IPS-NIHi7 (cell line): ENCODE measurements at regions not wholly inside any gene's neighbourhood (a gene's known extent, or its start where the extent isn't known, plus 50 kb on each side); places are given as distances from the start of the nearest gene placed in this dataset.
"Not testable (repeated sequence)": the region's sequence is repeated elsewhere in the genome, so short reads cannot be mapped to it uniquely, and the experiment has no call there.

Experiments used
- DNase-seq: peaks from one replicate; pipeline ENCODE4 v3.0.0; 2012; ENCODE audit warnings: mixed read lengths; ENCODE audit errors: extremely low spot score

DNA sequence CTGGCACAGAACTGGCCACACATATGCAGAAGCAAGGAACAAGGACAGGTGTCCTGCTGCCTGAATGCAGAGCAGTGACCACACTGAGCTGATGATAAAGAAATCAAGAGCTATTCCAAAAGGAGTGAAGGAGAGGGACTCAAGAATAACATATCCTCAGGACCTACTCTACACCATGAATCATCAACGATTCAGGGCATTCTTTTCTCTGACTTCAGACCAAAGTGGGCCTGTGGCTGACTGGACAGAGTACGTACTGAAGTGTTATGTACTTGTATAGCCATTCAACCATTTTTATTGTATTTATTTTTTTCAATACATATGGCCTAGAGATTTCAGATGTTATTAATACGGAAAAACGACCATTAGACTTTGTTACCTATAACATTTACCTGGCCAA is 177.5 kb upstream of the TMTC1 start:
- DNase-seq, result no peak

DNA sequence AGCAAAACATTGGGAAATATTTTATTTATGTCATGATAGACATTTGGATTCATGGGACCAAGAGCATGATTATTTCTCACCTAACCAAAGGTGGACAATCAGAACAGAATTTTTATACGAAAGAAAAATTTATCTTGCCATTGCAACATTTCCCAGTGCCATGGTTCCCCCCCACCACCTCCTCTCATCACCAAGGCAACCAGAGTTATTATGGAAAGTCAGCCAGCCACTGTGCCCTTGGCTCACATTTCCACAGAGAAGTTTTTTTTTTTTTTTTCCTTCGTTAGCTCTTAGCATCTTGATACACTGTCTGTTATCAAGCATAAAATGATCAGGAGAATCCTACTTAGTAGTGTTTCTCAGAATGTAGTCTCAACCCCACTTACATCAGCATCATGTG is 176.4 kb upstream of the TMTC1 start:
- DNase-seq, result no peak

DNA sequence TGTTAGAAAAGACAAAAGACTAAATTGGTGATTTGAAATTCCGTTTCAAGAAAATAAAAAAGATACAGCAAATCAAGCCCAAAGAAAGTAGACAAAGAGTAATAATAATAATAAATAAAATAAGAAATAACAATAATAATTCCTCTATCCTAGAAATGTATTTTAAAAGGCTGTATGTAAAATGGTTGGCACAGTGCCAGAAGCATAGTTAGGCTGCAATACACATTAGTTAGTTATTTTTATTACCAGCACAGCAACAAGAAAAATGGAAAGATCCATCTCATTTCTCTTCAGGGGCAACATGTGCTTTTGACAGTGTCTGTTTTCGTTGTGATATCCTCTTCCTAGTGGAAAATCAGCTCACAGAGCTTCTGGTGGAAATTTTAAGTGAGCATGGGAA is 174.1 kb upstream of the TMTC1 start:
- no peak for DNase-seq

DNA sequence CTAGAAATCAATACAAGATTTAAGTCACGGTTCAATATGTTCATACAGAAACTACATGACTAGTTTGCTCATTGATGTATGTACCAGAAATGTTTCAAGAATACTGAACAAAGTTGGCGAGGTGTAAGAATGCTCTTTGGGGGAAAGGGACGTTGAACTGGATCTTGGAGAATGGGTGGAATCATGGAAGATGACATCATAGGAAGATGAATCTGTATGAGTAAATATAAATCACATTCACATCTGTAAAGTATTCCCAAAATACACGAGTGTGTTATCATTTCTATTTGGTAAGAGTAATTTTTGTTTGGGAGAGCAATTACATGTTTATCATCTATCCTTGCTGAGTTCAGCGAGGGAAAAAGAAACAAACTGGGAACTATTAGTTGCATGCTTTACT is 162.2 kb upstream of the TMTC1 start:
- DNase-seq, result no peak

DNA sequence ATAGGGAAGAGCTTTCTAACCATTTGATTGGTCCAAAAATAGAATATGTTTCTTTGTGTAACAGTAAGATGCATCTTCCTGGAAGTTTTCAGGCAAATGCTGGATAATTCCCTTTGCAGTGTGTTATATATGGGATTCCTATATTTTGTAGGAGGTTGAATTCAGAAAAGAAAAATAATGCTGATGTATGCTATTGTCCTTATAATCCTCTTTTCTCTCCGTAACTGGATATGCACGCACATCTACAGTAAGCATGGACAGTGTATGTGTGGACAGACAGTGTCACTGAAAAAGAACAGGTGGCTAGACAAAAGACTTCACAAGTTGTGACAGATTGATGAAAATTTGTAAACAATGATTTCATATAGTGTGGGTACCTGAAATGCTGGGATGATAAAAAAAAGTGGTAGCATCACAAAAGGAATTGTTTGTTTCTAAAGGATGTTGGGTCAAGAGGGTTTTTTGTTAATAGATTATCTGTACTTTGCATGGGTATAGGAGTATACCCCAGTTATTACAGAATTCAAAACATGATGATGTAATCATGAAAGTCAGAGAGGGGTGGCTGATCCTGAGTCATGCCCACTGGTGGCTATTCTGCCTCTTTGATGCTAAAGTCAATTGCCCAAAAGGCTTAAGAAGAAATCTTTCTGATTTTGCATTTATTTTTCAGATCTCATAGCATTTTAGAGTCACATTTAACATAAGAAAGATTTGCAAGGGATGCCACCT is 160.7 kb upstream of the TMTC1 start:
- no peak for DNase-seq

DNA sequence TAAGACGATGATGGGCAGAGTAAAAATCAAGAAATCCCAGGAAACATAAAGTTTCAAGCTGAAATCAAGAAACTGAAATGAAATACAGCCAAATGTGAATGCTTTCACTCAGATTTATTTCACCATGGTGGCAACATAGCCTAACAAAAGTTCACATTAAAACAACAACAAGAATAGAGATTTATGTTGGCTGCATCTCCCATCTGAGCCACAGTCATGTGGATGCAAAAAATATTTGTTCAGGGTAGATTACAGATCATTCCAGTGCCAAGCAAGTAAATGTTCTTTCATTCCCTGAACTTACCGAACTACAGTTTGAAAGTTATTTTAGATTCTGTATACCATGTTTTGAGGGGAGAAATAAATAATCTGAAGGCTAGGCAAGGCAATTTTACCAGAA is 159.9 kb upstream of the TMTC1 start:
- DNase-seq, result no peak

DNA sequence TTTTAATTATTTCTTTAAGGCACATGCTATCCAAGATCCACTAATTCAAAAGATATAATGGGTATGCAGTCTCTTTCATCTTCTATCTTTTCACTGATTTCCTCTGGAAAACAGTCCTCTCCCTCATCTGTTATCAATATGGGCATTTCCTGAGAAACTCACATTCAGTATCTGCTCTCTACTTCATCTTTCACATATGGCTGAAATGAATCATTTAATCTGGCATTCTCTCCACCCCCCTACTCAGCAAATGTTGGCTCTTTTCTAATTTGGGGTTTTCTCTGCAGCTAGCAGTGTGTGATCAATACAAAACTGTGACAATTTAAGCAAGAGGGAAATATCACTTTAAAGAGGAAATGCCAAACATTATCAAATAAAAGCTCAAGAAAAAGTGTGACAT is 157.1 kb upstream of the TMTC1 start:
- no peak for DNase-seq

DNA sequence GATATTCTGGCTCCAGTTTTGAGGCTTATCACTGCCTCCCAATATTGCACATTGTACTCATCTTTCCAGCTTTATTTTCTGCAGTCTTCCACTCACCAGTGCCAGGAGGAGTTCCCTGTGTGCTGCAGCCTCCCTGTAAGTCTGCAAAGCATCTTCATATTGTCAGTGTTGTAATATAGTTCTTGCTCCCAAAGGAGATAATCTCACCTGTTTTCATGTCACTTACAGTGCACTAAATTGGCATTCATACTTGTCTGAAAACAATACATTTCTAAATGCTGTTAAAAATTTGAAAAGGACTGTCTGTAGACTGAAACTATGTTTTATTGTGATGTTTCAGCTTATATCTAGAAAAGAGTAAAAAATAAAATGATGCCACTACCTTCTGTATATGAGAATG is 146.8 kb upstream of the TMTC1 start:
- DNase-seq, result no peak

DNA sequence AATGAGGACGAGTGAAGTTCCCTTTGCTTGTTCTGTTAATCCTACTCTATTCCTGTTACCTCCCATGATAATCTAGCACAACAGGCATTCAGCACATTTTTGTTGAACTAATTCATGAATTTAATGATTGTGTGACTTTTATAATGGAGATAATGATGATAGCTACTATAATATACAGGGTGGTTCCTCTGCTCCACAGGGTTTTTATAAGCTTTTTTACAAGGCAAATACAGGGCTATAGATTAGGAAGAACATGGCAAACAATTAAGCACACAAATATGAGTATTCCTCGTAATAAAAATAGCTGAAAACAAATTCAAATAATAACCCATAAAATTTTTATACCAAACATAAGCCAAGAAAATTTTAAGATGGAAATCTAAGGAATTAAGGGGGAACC is 145.6 kb upstream of the TMTC1 start:
- no peak for DNase-seq

DNA sequence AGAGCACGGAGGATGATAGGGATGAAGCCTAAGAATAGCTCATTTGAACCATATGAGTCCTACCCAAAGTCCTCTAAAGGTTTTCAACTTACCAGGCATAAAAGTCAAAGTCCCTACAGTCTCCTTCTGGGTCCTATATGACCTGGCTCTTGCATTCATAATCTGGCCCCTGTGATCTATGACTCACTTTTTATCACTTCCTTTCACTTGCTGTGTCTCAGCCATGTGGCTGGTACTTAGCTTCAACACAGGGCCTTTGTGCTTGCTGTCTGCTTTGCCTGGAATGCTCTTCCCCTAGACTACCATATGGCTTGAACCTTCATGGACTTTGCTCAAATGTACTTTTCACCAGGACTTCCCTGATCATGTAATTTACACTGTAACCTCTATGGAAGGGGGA is 137.6 kb upstream of the TMTC1 start:
- DNase-seq, result no peak

DNA sequence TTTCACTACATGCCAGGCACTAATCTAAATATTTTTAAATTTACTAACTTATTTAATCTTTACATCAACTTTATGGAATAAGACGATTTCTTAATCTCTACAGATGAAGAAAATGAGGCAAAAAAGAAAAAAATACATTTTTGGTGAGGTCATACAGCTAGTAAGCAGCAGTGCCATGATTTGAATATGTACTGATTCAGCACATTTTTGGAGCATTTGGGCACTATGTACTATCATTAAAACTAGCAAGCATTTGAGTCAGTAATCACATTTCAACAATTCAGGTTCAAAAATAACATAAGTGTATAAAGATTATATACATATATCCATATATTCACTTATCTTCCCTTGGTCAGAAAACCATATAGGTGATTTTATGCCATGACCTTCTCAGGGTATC is 124.4 kb upstream of the TMTC1 start:
- DNase-seq, result no peak

DNA sequence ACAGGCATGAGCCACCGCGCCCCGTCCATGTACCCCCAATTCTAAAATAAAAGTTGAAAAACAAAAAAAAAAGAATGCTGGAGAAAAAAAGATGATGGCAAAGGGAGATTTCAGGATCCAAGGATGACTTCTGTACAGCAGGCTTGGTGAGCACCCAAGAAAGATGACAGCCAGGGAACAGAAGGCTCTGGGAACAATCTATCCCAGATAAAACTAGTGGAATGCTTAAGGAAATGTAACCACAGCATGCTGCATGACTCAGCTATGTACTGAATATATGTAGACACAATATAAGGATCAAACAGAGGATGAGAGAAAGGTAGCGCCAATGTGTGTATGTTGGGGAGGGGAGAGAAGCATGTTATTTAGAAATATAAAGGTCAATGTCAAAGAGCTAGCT is 123.7 kb upstream of the TMTC1 start:
- no peak for DNase-seq

DNA sequence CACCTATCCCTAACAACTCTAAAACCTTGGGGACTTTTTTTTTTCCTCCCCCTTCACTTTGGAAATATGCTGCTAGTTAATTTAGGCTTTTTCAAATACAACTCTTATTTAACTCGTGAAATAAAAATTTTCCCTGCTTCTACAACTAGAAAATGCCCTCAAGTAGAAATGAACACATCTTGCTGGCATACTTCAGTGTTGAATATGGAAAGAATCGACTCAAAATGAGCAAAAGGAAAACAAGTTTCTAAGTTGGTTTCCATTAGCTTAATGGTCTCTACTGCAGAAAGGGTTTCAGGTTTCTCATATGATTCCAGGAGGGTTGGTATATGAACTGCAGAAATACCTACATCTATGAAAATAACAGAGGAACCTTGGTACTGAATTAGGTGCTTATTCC is 118.3 kb upstream of the TMTC1 start:
- no peak for DNase-seq

DNA sequence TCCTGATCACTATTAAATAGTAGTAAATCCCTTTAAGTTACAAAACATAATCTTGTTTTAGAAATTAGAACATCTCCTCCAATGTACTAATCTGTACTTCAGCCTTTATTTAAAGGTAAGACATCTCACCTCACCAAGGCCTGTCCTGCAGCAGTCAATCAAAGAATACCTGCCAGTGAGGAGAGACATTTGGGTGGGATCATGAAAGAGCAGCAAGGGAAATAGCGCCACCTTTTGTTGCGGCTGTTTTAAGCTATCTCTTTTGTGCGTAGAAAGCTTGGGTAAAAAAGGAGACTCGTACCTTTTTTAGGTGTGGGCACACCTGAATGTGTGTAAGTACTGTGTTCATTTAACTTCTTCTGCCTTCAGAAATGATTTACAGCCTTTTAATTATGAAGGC is 117.8 kb upstream of the TMTC1 start:
- peak; percentile 72 for DNase-seq

DNA sequence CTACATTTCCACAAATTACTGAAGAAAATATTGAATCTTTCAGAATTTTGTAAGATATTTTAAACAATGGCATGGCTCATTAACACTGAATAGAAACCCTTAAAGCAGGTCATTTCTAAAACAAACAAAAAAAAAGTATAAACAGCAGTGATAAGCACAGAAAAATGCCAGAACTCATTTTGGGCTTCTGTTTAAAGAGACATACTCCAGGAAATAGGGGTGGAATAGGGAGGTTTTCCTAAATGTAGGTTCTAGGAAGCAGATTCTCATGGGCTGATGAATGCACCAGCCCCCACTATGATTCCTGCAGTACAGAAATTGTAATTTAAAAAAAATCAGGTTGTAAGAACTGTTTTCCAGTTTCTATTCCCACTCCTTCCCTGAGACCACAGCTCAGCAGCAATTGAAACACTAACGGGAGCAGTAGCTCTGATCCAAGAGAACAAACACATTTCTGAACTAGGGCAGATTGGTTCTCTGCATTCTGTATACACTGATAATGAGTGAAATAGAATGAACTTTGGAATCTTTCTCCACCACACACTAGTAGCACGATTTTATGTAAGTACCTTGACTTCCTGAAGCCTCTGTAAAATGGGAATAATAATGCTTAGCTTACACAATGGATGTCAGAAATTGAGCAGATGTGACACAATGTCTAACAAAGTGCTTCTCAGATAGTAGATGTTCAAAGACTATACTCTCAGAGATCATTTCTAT is 115.6 kb upstream of the TMTC1 start:
- no peak for DNase-seq

DNA sequence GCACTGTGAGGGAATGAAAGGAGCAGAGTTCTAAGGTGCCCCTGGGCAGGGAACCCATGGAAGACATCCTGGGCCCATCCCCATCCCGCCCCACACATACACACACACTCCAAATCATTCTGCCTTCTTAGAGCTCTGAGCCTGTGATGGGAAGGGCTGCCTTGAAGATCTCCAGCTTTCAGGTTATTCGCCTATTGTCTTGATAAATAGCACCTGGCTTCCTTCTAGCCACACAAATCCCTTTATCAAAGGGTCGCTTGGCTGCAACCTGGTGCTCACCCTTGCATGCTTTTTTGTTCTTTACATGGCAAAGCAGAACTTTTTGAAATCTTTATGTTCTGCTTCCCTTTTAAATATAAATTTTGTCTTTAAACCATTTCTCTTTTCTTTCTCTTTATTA is 112.2 kb upstream of the TMTC1 start:
- DNase-seq, result peak; percentile 16

DNA sequence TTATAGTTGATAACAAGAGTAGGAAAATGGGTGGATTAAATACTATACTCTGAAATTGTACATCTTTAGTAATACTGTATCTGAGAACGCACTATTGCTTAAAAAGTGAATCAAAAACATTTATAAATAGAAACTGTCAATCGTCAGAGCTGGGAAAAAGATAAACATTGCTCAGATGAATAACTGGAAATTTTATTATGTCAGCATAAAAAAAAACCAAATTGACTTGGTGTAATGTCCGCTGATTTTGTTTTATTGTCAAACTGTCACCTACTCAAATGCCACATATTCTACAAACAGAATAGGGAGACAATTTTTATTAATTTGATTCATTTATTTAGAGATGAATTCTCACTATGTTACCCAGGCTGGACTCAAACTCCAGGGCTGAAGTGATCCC is 109.3 kb upstream of the TMTC1 start:
- DNase-seq, result no peak

DNA sequence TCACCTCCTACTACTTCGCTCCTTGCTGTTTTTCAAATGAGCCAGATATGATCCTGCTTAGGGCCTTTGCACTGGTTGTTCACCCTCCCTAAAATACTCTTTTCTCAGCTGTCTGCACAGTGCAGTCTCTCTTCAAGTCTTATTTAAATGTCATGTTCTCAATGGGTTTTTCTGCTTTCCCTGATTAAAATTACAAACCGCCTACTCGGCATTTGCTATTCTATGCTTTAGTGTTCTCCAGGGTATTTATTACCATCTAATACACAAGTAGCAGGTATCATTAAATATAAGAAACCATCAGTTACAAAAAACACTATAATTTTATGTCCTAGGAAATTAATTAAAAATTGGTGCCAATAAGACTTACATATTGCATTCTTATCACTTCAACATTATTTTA is 108.0 kb upstream of the TMTC1 start:
- DNase-seq, result no peak

DNA sequence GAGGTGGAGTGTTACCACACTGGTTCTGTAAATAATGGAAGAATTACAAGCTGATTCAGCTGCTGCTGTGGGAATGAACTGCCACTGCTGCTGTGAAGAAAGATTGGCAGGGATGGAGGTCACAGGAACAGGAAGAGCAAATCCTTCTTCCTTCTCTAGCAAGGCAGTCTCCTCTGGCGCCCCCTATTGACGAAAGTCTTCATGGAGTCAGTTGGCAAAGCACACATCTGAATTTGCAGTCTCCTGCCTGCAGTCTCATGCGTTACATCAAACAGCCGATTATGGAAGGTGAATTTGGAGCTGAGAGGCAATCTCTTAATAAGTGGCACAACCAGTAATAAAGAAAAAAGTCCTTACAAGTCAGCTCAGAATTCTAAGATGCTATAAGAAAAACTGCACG is 106.0 kb upstream of the TMTC1 start:
- peak; percentile 72 for DNase-seq

DNA sequence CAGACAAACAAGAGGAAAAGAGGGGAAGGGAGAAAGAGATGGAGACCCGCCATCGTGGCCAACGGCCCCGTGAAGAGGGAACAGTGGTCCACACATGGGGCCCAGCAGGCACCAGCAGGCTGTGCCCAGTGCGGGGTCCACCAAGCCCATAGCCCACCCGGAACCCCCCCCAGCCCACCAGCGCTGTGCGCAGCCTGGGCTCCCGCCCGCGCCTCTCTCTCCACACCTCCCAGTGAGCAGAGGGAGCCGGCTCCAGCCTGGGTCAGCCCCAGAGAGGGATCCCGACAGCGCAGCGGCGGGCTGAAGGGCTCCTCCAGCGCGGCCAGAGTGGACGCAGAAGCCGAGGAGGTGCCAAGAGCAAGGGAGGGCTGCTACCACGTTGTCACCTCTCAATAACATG is 105.0 kb upstream of the TMTC1 start:
- DNase-seq, result no peak

DNA sequence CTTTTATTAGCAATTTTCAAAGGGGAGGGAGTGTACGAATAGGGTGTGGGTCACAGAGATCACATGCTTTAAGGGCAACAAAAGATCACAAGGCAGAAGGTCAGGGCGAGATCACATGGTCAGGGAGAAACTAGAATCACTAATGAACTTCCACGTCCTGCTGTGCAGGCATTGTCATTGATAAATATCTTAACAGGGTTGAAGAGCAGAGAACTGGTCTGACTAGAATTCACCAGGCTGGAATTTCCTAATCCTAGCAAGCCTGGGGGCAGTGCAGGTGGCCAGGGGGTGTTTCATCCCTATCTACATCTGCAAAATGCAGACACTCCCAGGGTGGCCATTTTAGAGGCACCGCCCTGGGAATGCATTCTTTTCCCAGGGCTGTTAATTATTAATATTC is 101.2 kb upstream of the TMTC1 start:
- DNase-seq, result not testable (repeated sequence)

DNA sequence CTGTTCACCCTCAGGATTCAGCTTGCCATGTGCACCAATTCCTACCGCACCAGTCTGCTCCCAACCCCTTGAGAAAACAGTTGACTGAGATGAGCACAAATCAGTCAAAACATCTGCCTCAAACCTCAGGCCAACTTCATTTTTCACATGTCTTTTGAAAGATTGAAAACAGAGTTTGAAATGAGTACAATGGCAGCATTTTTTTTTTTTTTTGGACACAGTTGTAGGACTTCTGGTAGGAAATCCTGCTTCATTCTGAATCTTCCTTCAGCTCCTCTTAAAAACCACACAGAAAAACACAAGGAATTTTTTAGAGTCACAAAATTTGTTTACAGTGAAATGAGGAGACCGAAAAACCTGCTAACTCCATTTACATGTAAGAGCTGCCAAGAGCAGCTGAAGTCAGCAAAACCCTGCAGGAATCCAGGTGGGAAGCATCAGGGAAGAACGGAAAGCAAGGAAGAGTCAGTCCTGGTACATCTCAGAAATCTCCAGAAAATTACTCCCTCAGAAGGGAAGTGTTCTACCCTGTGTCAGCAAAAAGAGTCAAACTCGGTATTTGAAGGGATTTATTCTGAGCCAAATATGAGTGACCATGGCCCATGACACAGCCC is 100.3 kb upstream of the TMTC1 start:
- DNase-seq, result no peak

DNA sequence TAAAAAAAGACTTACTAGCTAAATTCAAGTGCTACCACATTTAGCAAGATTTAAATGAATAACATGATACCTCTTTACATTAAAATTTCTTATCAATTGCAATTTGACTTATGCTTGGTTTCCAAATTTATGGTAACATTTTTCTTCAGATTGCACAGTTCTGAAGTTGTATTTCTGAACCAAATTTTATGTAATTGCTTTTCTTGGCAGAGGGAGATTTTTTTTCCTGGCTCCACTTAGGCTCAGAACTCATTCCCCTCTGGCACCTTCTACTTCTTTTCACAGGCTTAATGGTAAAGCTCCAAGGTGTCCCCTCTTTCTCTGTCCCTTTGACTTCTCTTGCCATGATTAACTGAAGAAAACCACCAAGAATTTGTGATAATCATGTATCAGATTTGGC is 99.8 kb upstream of the TMTC1 start:
- DNase-seq, result no peak
